Cardiac fibroblast (primary cell): ENCODE measurements at regions not wholly inside any gene's neighbourhood (a gene's known extent, or its start where the extent isn't known, plus 50 kb on each side); places are given as distances from the start of the nearest gene placed in this dataset.

ENCODE experiments used
- DNase-seq, 2 donors: peaks; one replicate each; pipeline versions ENCODE4 v3.0.0 to v3.0.0-alpha.2; 2010; ENCODE audit warnings: low read depth in 2 of 2
- H3K4me3 ChIP-seq, 2 donors: replicated peaks in 1 of 2; 1 replicate in 1 of 2; 2 replicates in 1 of 2; pipeline ENCODE4 v1.5.1; 2011; ENCODE audit warnings: low read depth in 2 of 2, low read length in 2 of 2, mild to moderate bottlenecking in 2 of 2, moderate library complexity in 1 of 2
- CTCF ChIP-seq: IDR thresholded peaks from one replicate; pipeline ENCODE4 v1.5.1; 2011; ENCODE audit warnings: low read depth, mild to moderate bottlenecking, low read length, inconsistent platforms

- H3K4me3 ChIP-seq, result no peak overlapping the region
- DNase-seq, result peak in 1 of 2 donors; percentile 70
- TF ChIP-seq CTCF, result no peak
These were observed 111.1 kb upstream of the GPR149 start for GRCh38 chr3:154540950-154541604.

GRCh38 chr3:154538566-154539360 lies 108.8 kb upstream of the GPR149 start:
- no peak for TF ChIP-seq CTCF
- DNase-seq, result peak; percentile 3 to 69
- H3K4me3 ChIP-seq, result no peak overlapping the region

GRCh38 chr3:154536751-154537150 lies 106.8 kb upstream of the GPR149 start:
- TF ChIP-seq CTCF, result no peak
- DNase-seq, result peak in 1 of 2 donors; percentile 4
- H3K4me3 ChIP-seq, result no peak overlapping the region

- no peak for TF ChIP-seq CTCF
- H3K4me3 ChIP-seq, result no peak overlapping the region
- no peak for DNase-seq
These were observed 92.1 kb upstream of the GPR149 start for GRCh38 chr3:154522036-154522602.

GRCh38 chr3:154517404-154517803 lies 87.4 kb upstream of the GPR149 start:
- no peak overlapping the region for H3K4me3 ChIP-seq
- no peak for TF ChIP-seq CTCF
- no peak for DNase-seq

GRCh38 chr3:154515921-154516320 lies 85.9 kb upstream of the GPR149 start:
- no peak for TF ChIP-seq CTCF
- DNase-seq, result no peak
- H3K4me3 ChIP-seq, result no peak overlapping the region
